ENCODE measurements at regions not wholly inside any gene's neighbourhood (a gene's known extent, or its start where the extent isn't known, plus 50 kb on each side); places are given as distances from the start of the nearest gene placed in this dataset.

DNA sequence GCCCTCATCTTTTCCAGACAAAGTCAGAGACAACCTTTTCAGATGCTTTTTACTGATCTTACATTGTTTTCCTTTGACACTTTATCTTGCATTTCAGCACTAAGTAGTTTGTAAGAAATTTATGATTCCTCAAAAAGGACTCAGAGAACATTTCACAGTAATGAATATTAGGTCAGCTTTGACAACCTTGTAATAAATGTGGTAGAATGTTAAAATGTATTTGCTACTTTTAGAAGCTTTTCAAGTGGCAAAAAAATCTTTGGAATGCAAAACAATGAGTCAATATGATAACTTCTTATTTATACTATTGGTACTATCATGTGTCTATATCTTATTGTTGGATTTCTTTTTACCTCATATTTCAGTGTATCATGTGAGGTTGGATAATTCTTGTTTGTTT is 146.2 kb upstream of the FAT4 start:
- TF ChIP-seq STAT1 (conservative IDR thresholded peaks at IDR 0.05) (no peak), CEBPB (IDR thresholded peaks at IDR 0.05; ENCODE audit: borderline replicate concordance in 1 of 2, low read depth in 2 of 2, low read length in 2 of 2) (no peak), RAD21 (IDR thresholded peaks at IDR 0.05; ENCODE audit: insufficient read depth, low read depth, low read length) (no peak), CREB1 (IDR thresholded peaks at IDR 0.05; ENCODE audit: low read depth) (no peak), POLR2AphosphoS5 (IDR thresholded peaks at IDR 0.05; ENCODE audit: low read length) (no peak), FOXM1 (IDR thresholded peaks at IDR 0.05; ENCODE audit: low read depth, low read length) (no peak), CHD1 (IDR thresholded peaks at IDR 0.05; ENCODE audit: low read depth, low read length) (no peak)
- TF ChIP-seq, protein P1, sequence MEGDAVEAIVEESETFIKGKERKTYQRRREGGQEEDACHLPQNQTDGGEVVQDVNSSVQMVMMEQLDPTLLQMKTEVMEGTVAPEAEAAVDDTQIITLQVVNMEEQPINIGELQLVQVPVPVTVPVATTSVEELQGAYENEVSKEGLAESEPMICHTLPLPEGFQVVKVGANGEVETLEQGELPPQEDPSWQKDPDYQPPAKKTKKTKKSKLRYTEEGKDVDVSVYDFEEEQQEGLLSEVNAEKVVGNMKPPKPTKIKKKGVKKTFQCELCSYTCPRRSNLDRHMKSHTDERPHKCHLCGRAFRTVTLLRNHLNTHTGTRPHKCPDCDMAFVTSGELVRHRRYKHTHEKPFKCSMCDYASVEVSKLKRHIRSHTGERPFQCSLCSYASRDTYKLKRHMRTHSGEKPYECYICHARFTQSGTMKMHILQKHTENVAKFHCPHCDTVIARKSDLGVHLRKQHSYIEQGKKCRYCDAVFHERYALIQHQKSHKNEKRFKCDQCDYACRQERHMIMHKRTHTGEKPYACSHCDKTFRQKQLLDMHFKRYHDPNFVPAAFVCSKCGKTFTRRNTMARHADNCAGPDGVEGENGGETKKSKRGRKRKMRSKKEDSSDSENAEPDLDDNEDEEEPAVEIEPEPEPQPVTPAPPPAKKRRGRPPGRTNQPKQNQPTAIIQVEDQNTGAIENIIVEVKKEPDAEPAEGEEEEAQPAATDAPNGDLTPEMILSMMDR (IDR thresholded peaks at IDR 0.05 in 2 of 3, conservative IDR thresholded peaks at IDR 0.05 in 1 of 3; ENCODE audit: control insufficient read depth in 2 of 3, extremely low read depth in 1 of 3, insufficient read depth in 1 of 3, low read depth in 3 of 3, low read length in 3 of 3): no peak
- TF ChIP-seq, protein P2, sequence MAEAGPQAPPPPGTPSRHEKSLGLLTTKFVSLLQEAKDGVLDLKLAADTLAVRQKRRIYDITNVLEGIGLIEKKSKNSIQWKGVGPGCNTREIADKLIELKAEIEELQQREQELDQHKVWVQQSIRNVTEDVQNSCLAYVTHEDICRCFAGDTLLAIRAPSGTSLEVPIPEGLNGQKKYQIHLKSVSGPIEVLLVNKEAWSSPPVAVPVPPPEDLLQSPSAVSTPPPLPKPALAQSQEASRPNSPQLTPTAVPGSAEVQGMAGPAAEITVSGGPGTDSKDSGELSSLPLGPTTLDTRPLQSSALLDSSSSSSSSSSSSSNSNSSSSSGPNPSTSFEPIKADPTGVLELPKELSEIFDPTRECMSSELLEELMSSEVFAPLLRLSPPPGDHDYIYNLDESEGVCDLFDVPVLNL (IDR thresholded peaks at IDR 0.05; ENCODE audit: low read depth, low read length): no peak
- TF ChIP-seq, protein P3, sequence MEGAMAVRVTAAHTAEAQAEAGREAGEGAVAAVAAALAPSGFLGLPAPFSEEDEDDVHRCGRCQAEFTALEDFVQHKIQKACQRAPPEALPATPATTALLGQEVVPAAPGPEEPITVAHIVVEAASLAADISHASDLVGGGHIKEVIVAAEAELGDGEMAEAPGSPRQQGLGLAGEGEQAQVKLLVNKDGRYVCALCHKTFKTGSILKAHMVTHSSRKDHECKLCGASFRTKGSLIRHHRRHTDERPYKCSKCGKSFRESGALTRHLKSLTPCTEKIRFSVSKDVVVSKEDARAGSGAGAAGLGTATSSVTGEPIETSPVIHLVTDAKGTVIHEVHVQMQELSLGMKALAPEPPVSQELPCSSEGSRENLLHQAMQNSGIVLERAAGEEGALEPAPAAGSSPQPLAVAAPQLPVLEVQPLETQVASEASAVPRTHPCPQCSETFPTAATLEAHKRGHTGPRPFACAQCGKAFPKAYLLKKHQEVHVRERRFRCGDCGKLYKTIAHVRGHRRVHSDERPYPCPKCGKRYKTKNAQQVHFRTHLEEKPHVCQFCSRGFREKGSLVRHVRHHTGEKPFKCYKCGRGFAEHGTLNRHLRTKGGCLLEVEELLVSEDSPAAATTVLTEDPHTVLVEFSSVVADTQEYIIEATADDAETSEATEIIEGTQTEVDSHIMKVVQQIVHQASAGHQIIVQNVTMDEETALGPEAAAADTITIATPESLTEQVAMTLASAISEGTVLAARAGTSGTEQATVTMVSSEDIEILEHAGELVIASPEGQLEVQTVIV (IDR thresholded peaks at IDR 0.05; ENCODE audit: borderline replicate concordance, partially characterized antibody): no peak
- TF ChIP-seq, protein P4, sequence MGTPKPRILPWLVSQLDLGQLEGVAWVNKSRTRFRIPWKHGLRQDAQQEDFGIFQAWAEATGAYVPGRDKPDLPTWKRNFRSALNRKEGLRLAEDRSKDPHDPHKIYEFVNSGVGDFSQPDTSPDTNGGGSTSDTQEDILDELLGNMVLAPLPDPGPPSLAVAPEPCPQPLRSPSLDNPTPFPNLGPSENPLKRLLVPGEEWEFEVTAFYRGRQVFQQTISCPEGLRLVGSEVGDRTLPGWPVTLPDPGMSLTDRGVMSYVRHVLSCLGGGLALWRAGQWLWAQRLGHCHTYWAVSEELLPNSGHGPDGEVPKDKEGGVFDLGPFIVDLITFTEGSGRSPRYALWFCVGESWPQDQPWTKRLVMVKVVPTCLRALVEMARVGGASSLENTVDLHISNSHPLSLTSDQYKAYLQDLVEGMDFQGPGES (IDR thresholded peaks at IDR 0.05): no peak
- TF ChIP-seq, protein P5, sequence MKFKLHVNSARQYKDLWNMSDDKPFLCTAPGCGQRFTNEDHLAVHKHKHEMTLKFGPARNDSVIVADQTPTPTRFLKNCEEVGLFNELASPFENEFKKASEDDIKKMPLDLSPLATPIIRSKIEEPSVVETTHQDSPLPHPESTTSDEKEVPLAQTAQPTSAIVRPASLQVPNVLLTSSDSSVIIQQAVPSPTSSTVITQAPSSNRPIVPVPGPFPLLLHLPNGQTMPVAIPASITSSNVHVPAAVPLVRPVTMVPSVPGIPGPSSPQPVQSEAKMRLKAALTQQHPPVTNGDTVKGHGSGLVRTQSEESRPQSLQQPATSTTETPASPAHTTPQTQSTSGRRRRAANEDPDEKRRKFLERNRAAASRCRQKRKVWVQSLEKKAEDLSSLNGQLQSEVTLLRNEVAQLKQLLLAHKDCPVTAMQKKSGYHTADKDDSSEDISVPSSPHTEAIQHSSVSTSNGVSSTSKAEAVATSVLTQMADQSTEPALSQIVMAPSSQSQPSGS (IDR thresholded peaks at IDR 0.05; ENCODE audit: low read length): no peak

Measured in GM12878 (cell line).